Right lobe of liver (tissue), 6 donors: ENCODE measurements at regions not wholly inside any gene's neighbourhood (a gene's known extent, or its start where the extent isn't known, plus 50 kb on each side); places are given as distances from the start of the nearest gene placed in this dataset.
A peak's percentile ranks its signal among the peaks of the same experiment; 100 is the strongest.

Source experiments
- ATAC-seq, 4 donors: fragments of 200-7000 bp; cut with Tn5 transposase; one replicate each; pipeline ENCODE4 v1.9.1; 2020; ENCODE audit warnings: mild to moderate bottlenecking in 4 of 4, moderate library complexity in 4 of 4
- DNase-seq, 3 donors: peaks; one replicate each; pipeline ENCODE4 v3.0.0-alpha.2; 2020
- H3K27ac ChIP-seq, 3 donors: fragments of 200-600 bp; one replicate each; pipeline ENCODE4 v1.8.0; 2022
- H3K27me3 ChIP-seq, 2 donors: fragments of 200-600 bp; one replicate each; pipeline ENCODE4 v1.8.0; 2022
- H3K36me3 ChIP-seq, 4 donors: fragments of 200-600 bp; sonication (generic) in 1 of 4; one replicate each; pipeline versions ENCODE4 v1.5.1 to v1.8.0; 2017 to 2022; ENCODE audit warnings: control low read depth in 1 of 4
- H3K4me1 ChIP-seq, 4 donors: fragments of 200-600 bp; sonication (generic) in 1 of 4; one replicate each; pipeline versions ENCODE4 v1.5.1 to v1.8.0; 2017 to 2022; ENCODE audit warnings: control low read depth in 1 of 4
- H3K4me3 ChIP-seq, 3 donors: fragments of 200-600 bp; one replicate each; pipeline ENCODE4 v1.8.0; 2022
- H3K9me3 ChIP-seq, 4 donors: fragments of 200-600 bp; sonication (generic) in 1 of 4; one replicate each; pipeline versions ENCODE4 v1.5.1 to v1.8.0; 2017 to 2022; ENCODE audit warnings: control low read depth in 1 of 4
- CTCF ChIP-seq, 4 donors: fragments of 200-600 bp in 3 of 4; fragments of 450-650 bp in 1 of 4; IDR thresholded peaks; one replicate each; pipeline versions ENCODE4 v1.5.1 to v1.8.0; 2016 to 2022; ENCODE audit warnings: antibody characterized with exemption in 4 of 4, mild to moderate bottlenecking in 2 of 4
- POLR2A ChIP-seq: fragments of 450-650 bp; IDR thresholded peaks from one replicate; pipeline ENCODE4 v1.6.1; 2017; ENCODE audit warnings: antibody characterized with exemption, mild to moderate bottlenecking
- WGBS: methylation state at CpG from one replicate; pipeline ENCODE4 v1.1.6; 2018; ENCODE audit warnings: low coverage, low lambda C conversion rate; ENCODE audit not compliant: insufficient coverage; ENCODE audit errors: missing lambda C conversion rate; 5-methylcytosine and 5-hydroxymethylcytosine counted together
- intact Hi-C, 2 donors: fragments of 100-400 bp; cut with DNase I; formaldehyde crosslinking; loops; one replicate each; pipeline versions ENCODE4 v1.11.2 to v1.14.1; 2022
- donor health status: DM: no; HTN: yes; CAD: no.
- donor health status: DM: no; HTN: no; CAD: no.
- donor health status: DM: no; HTN: no; CAD: no.
- donor health status: DM: no; HTN: yes; CAD: no.
- donor health status: DM: no; HTN: yes; CAD: no.

- ATAC-seq (no peak), DNase-seq (no peak)
- Histone ChIP-seq H3K4me3 (no peak overlapping the region), H3K36me3 (no peaks in the 10 kb centered on the region), H3K9me3 (no peaks in the 10 kb centered on the region), H3K4me1 (no peaks in the 10 kb centered on the region), H3K27me3 (no peaks in the 10 kb centered on the region), H3K27ac (no peak overlapping the region)
- TF ChIP-seq CTCF (IDR thresholded peaks at IDR 0.05) (no peak), POLR2A (no peak)
- 83% methylated on average over 1 of the region's 1 CpG for WGBS
- intact Hi-C loops, result no loop called here
Measured at GRCh38 chr20:22260506-22260905, 323.9 kb downstream of the FOXA2 start.

GRCh38 chr20:22257912-22258311 is 326.5 kb downstream of the FOXA2 start:
- ATAC-seq (no peak), DNase-seq (no peak)
- H3K27ac ChIP-seq, result no peak overlapping the region
- no peaks in the 10 kb centered on the region for H3K36me3 ChIP-seq
- H3K27me3 ChIP-seq, result no peaks in the 10 kb centered on the region
- intact Hi-C loops, result no loop called here
- no peaks in the 10 kb centered on the region for H3K4me1 ChIP-seq
- 64% methylated on average over 6 of the region's 6 CpGs for WGBS
- no peak overlapping the region for H3K4me3 ChIP-seq
- no peak for TF ChIP-seq POLR2A
- no peak for TF ChIP-seq CTCF (IDR thresholded peaks at IDR 0.05)
- H3K9me3 ChIP-seq, result no peaks in the 10 kb centered on the region

- Histone ChIP-seq H3K4me1 (no peaks in the 10 kb centered on the region), H3K36me3 (no peaks in the 10 kb centered on the region), H3K4me3 (no peak overlapping the region), H3K27me3 (no peaks in the 10 kb centered on the region), H3K27ac (no peak overlapping the region), H3K9me3 (no peaks in the 10 kb centered on the region)
- TF ChIP-seq CTCF (IDR thresholded peaks at IDR 0.05) (peak; percentile 16 to 47 (median 40)), POLR2A (no peak)
- no peak for DNase-seq
- peak in 3 of 4 donors; percentile 47 to 56 (median 49) for ATAC-seq
- WGBS, result 27% methylated on average over 4 of the region's 5 CpGs
- intact Hi-C loops, result no loop called here
Measured at GRCh38 chr20:22248051-22248667, 336.2 kb downstream of the FOXA2 start.

GRCh38 chr20:22245139-22245538 is 339.2 kb downstream of the FOXA2 start:
- no peak for ATAC-seq
- WGBS, result 14% methylated on average over 3 of the region's 3 CpGs

More at GRCh38 chr20:22245139-22245538, 339.2 kb downstream of the FOXA2 start:
- H3K27ac ChIP-seq, result no peak overlapping the region
- H3K9me3 ChIP-seq, result no peaks in the 10 kb centered on the region
- intact Hi-C loops, result no loop called here
- H3K4me1 ChIP-seq, result no peaks in the 10 kb centered on the region
- no peaks in the 10 kb centered on the region for H3K27me3 ChIP-seq
- no peak overlapping the region for H3K4me3 ChIP-seq
- H3K36me3 ChIP-seq, result no peaks in the 10 kb centered on the region
- TF ChIP-seq CTCF (IDR thresholded peaks at IDR 0.05), result no peak
- TF ChIP-seq POLR2A, result no peak
- no peak for DNase-seq
